Rectal smooth muscle tissue (tissue), 1 donor: ENCODE measurements at regions not wholly inside any gene's neighbourhood (a gene's known extent, or its start where the extent isn't known, plus 50 kb on each side); places are given as distances from the start of the nearest gene placed in this dataset.

ENCODE experiments used
- H3K27ac ChIP-seq: one replicate; pipeline ENCODE4 v1.7.0; 2013; ENCODE audit warnings: low read depth, low read length, inconsistent platforms
- H3K27me3 ChIP-seq: one replicate; pipeline ENCODE4 v1.7.0; 2013; ENCODE audit warnings: low read length; ENCODE audit not compliant: control insufficient read depth, insufficient read depth
- H3K36me3 ChIP-seq: one replicate; pipeline ENCODE4 v1.7.0; 2013; ENCODE audit warnings: low read length; ENCODE audit not compliant: control insufficient read depth, insufficient read depth
- H3K4me1 ChIP-seq: one replicate; pipeline ENCODE4 v1.7.0; 2013; ENCODE audit warnings: low read length; ENCODE audit not compliant: control insufficient read depth, insufficient read depth
- H3K4me3 ChIP-seq: one replicate; pipeline ENCODE4 v1.7.0; 2013; ENCODE audit warnings: low read length
- H3K9ac ChIP-seq: one replicate; pipeline ENCODE4 v1.7.0; 2013; ENCODE audit warnings: low read length

GRCh38 chr4:12211636-12212035 lies 782.9 kb upstream of the HS3ST1 start:
- Histone ChIP-seq H3K27me3 (no peaks in the 10 kb centered on the region), H3K4me1 (no peaks in the 10 kb centered on the region), H3K9ac (no peak overlapping the region), H3K27ac (no peak overlapping the region), H3K36me3 (no peaks in the 10 kb centered on the region), H3K4me3 (no peak overlapping the region)

GRCh38 chr4:12207396-12207795 lies 778.7 kb upstream of the HS3ST1 start:
- Histone ChIP-seq H3K9ac (no peak overlapping the region), H3K4me1 (no peaks in the 10 kb centered on the region), H3K27me3 (no peaks in the 10 kb centered on the region), H3K27ac (no peak overlapping the region), H3K36me3 (no peaks in the 10 kb centered on the region), H3K4me3 (no peak overlapping the region)

GRCh38 chr4:12206091-12206490 lies 777.4 kb upstream of the HS3ST1 start:
- no peaks in the 10 kb centered on the region for H3K36me3 ChIP-seq
- H3K27me3 ChIP-seq = no peaks in the 10 kb centered on the region
- no peak overlapping the region for H3K27ac ChIP-seq
- H3K4me1 ChIP-seq = no peaks in the 10 kb centered on the region
- no peak overlapping the region for H3K9ac ChIP-seq
- H3K4me3 ChIP-seq = no peak overlapping the region

- H3K9ac ChIP-seq = no peak overlapping the region
- H3K4me3 ChIP-seq = no peak overlapping the region
- H3K4me1 ChIP-seq = no peaks in the 10 kb centered on the region
- no peak overlapping the region for H3K27ac ChIP-seq
- H3K36me3 ChIP-seq = no peaks in the 10 kb centered on the region
- no peaks in the 10 kb centered on the region for H3K27me3 ChIP-seq
These were observed 775.3 kb upstream of the HS3ST1 start for GRCh38 chr4:12203945-12204344.

- Histone ChIP-seq H3K36me3 (no peaks in the 10 kb centered on the region), H3K4me1 (no peaks in the 10 kb centered on the region), H3K27ac (no peak overlapping the region), H3K27me3 (no peaks in the 10 kb centered on the region), H3K9ac (no peak overlapping the region), H3K4me3 (no peak overlapping the region)
These were observed 771.5 kb upstream of the HS3ST1 start for GRCh38 chr4:12200226-12200625.

- no peak overlapping the region for H3K4me3 ChIP-seq
- H3K27me3 ChIP-seq = no peaks in the 10 kb centered on the region
- no peaks in the 10 kb centered on the region for H3K36me3 ChIP-seq
- no peak overlapping the region for H3K27ac ChIP-seq
- no peaks in the 10 kb centered on the region for H3K4me1 ChIP-seq
- no peak overlapping the region for H3K9ac ChIP-seq
These were observed 757.8 kb upstream of the HS3ST1 start for GRCh38 chr4:12186526-12186925.

- H3K27ac ChIP-seq = no peak overlapping the region
- no peak overlapping the region for H3K4me3 ChIP-seq
- H3K9ac ChIP-seq = no peak overlapping the region
- no peaks in the 10 kb centered on the region for H3K27me3 ChIP-seq
- no peaks in the 10 kb centered on the region for H3K36me3 ChIP-seq
- H3K4me1 ChIP-seq = no peaks in the 10 kb centered on the region
These were observed 750.2 kb upstream of the HS3ST1 start for GRCh38 chr4:12178614-12179610.

GRCh38 chr4:12177416-12177815 lies 748.7 kb upstream of the HS3ST1 start:
- Histone ChIP-seq H3K27me3 (no peaks in the 10 kb centered on the region), H3K9ac (no peak overlapping the region), H3K36me3 (no peaks in the 10 kb centered on the region), H3K4me3 (no peak overlapping the region), H3K27ac (no peak overlapping the region), H3K4me1 (no peaks in the 10 kb centered on the region)

- Histone ChIP-seq H3K4me1 (no peaks in the 10 kb centered on the region), H3K27ac (no peak overlapping the region), H3K4me3 (no peak overlapping the region), H3K27me3 (no peaks in the 10 kb centered on the region), H3K9ac (no peak overlapping the region), H3K36me3 (no peaks in the 10 kb centered on the region)
These were observed 744.8 kb upstream of the HS3ST1 start for GRCh38 chr4:12173496-12173895.

- Histone ChIP-seq H3K4me1 (no peaks in the 10 kb centered on the region), H3K9ac (no peak overlapping the region), H3K36me3 (no peaks in the 10 kb centered on the region), H3K27me3 (no peaks in the 10 kb centered on the region), H3K27ac (no peak overlapping the region), H3K4me3 (no peak overlapping the region)
These were observed 743.7 kb upstream of the HS3ST1 start for GRCh38 chr4:12172198-12172973.

- no peak overlapping the region for H3K27ac ChIP-seq
- no peaks in the 10 kb centered on the region for H3K36me3 ChIP-seq
- no peak overlapping the region for H3K4me3 ChIP-seq
- no peak overlapping the region for H3K9ac ChIP-seq
- no peaks in the 10 kb centered on the region for H3K4me1 ChIP-seq
- no peaks in the 10 kb centered on the region for H3K27me3 ChIP-seq
These were observed 741.6 kb upstream of the HS3ST1 start for GRCh38 chr4:12170308-12170707.

- Histone ChIP-seq H3K4me3 (no peak overlapping the region), H3K36me3 (no peaks in the 10 kb centered on the region), H3K4me1 (no peaks in the 10 kb centered on the region), H3K9ac (no peak overlapping the region), H3K27ac (no peak overlapping the region), H3K27me3 (no peaks in the 10 kb centered on the region)
These were observed 736.9 kb upstream of the HS3ST1 start for GRCh38 chr4:12165616-12166015.
